Calu3 (cell line): ENCODE measurements at regions not wholly inside any gene's neighbourhood (a gene's known extent, or its start where the extent isn't known, plus 50 kb on each side); places are given as distances from the start of the nearest gene placed in this dataset.
"Not testable (repeated sequence)": the region's sequence is repeated elsewhere in the genome, so short reads cannot be mapped to it uniquely, and the experiment has no call there.

Experiments used
- BruUV-seq: library from RNA; stranded (reverse); fragments of 400-500 nt; replicated peaks from 2 replicates; lab custom pipeline; 2021; lab: Mats Ljungman, UMichigan
- CTCF ChIA-PET: fragments of 300-600 bp; sonication (Branson Sonifier 250); formaldehyde crosslinking; loops from one replicate; lab custom pipeline; 2022; ENCODE audit warnings: antibody characterized with exemption; lab: Charles Lee
- DNase-seq: peaks from one replicate; pipeline ENCODE4 v3.0.0; 2022
- H3K27ac Mint-ChIP-seq: one replicate; pipeline ENCODE4 v1.8.0; 2022; ENCODE audit warnings: mixed read lengths; ENCODE audit not compliant: unreplicated experiment
- H3K27me3 Mint-ChIP-seq: one replicate; pipeline ENCODE4 v1.8.0; 2022; ENCODE audit warnings: mixed read lengths; ENCODE audit not compliant: unreplicated experiment
- H3K36me3 Mint-ChIP-seq: one replicate; pipeline ENCODE4 v1.8.0; 2022; ENCODE audit warnings: mild to moderate bottlenecking, moderate library complexity, mixed read lengths; ENCODE audit not compliant: insufficient read depth, unreplicated experiment
- H3K4me1 Mint-ChIP-seq: one replicate; pipeline ENCODE4 v1.8.0; 2022; ENCODE audit warnings: mild to moderate bottlenecking, low read depth, mixed read lengths; ENCODE audit not compliant: unreplicated experiment
- H3K4me3 Mint-ChIP-seq: one replicate; pipeline ENCODE4 v1.8.0; 2022; ENCODE audit warnings: mild to moderate bottlenecking, low read depth, moderate library complexity, mixed read lengths; ENCODE audit not compliant: unreplicated experiment
- H3K9me3 Mint-ChIP-seq: one replicate; pipeline ENCODE4 v1.8.0; 2022; ENCODE audit warnings: low read depth, mixed read lengths; ENCODE audit not compliant: unreplicated experiment
- CTCF ChIP-seq: fragments of 200-600 bp; IDR thresholded peaks from one replicate; pipeline ENCODE4 v1.8.0; 2022; ENCODE audit warnings: antibody characterized with exemption; ENCODE audit not compliant: unreplicated experiment
- intact Hi-C: fragments of 100-400 bp; cut with micrococcal nuclease; formaldehyde crosslinking; loops from one replicate; pipeline ENCODE4 v1.10.0; 2022; ENCODE audit not compliant: unreplicated experiment

- DNase-seq, result not testable (repeated sequence)
Observed at GRCh38 chr17:61539728-61540127, 51.3 kb downstream of the NACA2 start.

GRCh38 chr17:61538480-61538879 is 52.5 kb downstream of the NACA2 start:
- no peaks in the 10 kb centered on the region for H3K36me3 Mint-ChIP-seq
- H3K4me1 Mint-ChIP-seq, result no peaks in the 10 kb centered on the region
- no peak for DNase-seq
- CTCF ChIA-PET, result interaction anchor here (0.6 kb wide), 1 partner anchor 829 kb away, joined by 3 read pairs; no protein-coding TSS in a partner anchor
- no peaks in the 10 kb centered on the region for H3K9me3 Mint-ChIP-seq
- intact Hi-C loops, result no loop called here
- H3K27me3 Mint-ChIP-seq, result no peaks in the 10 kb centered on the region
- H3K27ac Mint-ChIP-seq, result no peak overlapping the region
- TF ChIP-seq CTCF, result no peak
- H3K4me3 Mint-ChIP-seq, result no peak overlapping the region
- no TSS peak for BruUV-seq

More at GRCh38 chr17:61539728-61540127, 51.3 kb downstream of the NACA2 start:
- H3K4me3 Mint-ChIP-seq, H3K27ac Mint-ChIP-seq, H3K9me3 Mint-ChIP-seq, CTCF ChIA-PET, H3K36me3 Mint-ChIP-seq, H3K27me3 Mint-ChIP-seq, H3K4me1 Mint-ChIP-seq, intact Hi-C loops, BruUV-seq: not testable (repeated sequence)

- no peak for DNase-seq
- no peaks in the 10 kb centered on the region for H3K27me3 Mint-ChIP-seq
- CTCF ChIA-PET, result no interaction called here
- H3K27ac Mint-ChIP-seq, result no peak overlapping the region
- no TSS peak for BruUV-seq
- no peak for TF ChIP-seq CTCF
- no peaks in the 10 kb centered on the region for H3K36me3 Mint-ChIP-seq
- no peak overlapping the region for H3K4me3 Mint-ChIP-seq
- intact Hi-C loops, result no loop called here
- no peaks in the 10 kb centered on the region for H3K4me1 Mint-ChIP-seq
- no peaks in the 10 kb centered on the region for H3K9me3 Mint-ChIP-seq
Observed at GRCh38 chr17:61537264-61537771, 53.7 kb downstream of the NACA2 start.

GRCh38 chr17:61536422-61536955 is 54.5 kb downstream of the NACA2 start:
- no peaks in the 10 kb centered on the region for H3K27me3 Mint-ChIP-seq
- H3K9me3 Mint-ChIP-seq, result no peaks in the 10 kb centered on the region
- CTCF ChIA-PET, result no interaction called here

More at GRCh38 chr17:61536422-61536955, 54.5 kb downstream of the NACA2 start:
- no TSS peak for BruUV-seq
- Mint-ChIP-seq H3K4me3 (no peak overlapping the region), H3K27ac (no peak overlapping the region), H3K4me1 (no peaks in the 10 kb centered on the region), H3K36me3 (no peaks in the 10 kb centered on the region)
- intact Hi-C loops, result no loop called here
- DNase-seq, result no peak
- TF ChIP-seq CTCF, result no peak
